BJ (cell line): ENCODE measurements at regions not wholly inside any gene's neighbourhood (a gene's known extent, or its start where the extent isn't known, plus 50 kb on each side); places are given as distances from the start of the nearest gene placed in this dataset.

Source experiments
- CTCF ChIA-PET: fragments of 350-600 bp; formaldehyde crosslinking; extraction: SDS; loops from one replicate; lab custom pipeline; 2021; ENCODE audit warnings: antibody characterized with exemption, inconsistent platforms; lab: Yijun Ruan, JAX
- POLR2A ChIA-PET: fragments of 300-600 bp; sonication (Branson Sonifier 250); formaldehyde crosslinking; extraction: SDS; loops from one replicate; lab custom pipeline; 2021; ENCODE audit warnings: antibody characterized with exemption; lab: Charles Lee
- DNase-seq: peaks from one replicate; pipeline ENCODE4 v3.0.0-alpha.2; 2011; ENCODE audit warnings: low read depth
- H3K27me3 ChIP-seq: 2 replicates; pipeline ENCODE4 v1.6.0; 2011; ENCODE audit warnings: low read length; ENCODE audit not compliant: control insufficient read depth, insufficient read depth
- H3K36me3 ChIP-seq: 2 replicates; pipeline ENCODE4 v1.5.1; 2011; ENCODE audit warnings: low read length; ENCODE audit not compliant: control insufficient read depth, insufficient read depth
- H3K4me3 ChIP-seq: 2 replicates; pipeline ENCODE4 v1.5.1; 2011; ENCODE audit warnings: low read depth, mild to moderate bottlenecking, control low read depth, low read length
- CTCF ChIP-seq: IDR thresholded peaks from 2 replicates; pipeline ENCODE4 v1.5.1; 2011; ENCODE audit warnings: low read depth, mild to moderate bottlenecking, control low read depth, inconsistent platforms, low read length, moderate library complexity; ENCODE audit not compliant: insufficient read depth

- no peak for DNase-seq
- Histone ChIP-seq H3K27me3 (peaks cover 16% of the 10 kb centered on the region), H3K36me3 (no peaks in the 10 kb centered on the region), H3K4me3 (no peak overlapping the region)
- ChIA-PET POLR2A (no interaction called here), CTCF (interaction anchor here (0.7 kb wide), 1 partner anchor 42 kb away, joined by 3 read pairs; no protein-coding TSS in a partner anchor)
- TF ChIP-seq CTCF, result no peak
Measured at GRCh38 chr3:72232777-72233176, 447.8 kb upstream of the PROK2 start.

- peaks cover 16% of the 10 kb centered on the region for H3K27me3 ChIP-seq
- TF ChIP-seq CTCF, result no peak
- CTCF ChIA-PET, result interaction anchor here (0.7 to 1.0 kb wide), 2 partner anchors 41 to 586 kb away, joined by 3 read pairs; no protein-coding TSS in a partner anchor
- H3K36me3 ChIP-seq, result no peaks in the 10 kb centered on the region
- POLR2A ChIA-PET, result no interaction called here
- H3K4me3 ChIP-seq, result no peak overlapping the region
- DNase-seq, result no peak
Measured at GRCh38 chr3:72232331-72232730, 447.4 kb upstream of the PROK2 start.

DNA sequence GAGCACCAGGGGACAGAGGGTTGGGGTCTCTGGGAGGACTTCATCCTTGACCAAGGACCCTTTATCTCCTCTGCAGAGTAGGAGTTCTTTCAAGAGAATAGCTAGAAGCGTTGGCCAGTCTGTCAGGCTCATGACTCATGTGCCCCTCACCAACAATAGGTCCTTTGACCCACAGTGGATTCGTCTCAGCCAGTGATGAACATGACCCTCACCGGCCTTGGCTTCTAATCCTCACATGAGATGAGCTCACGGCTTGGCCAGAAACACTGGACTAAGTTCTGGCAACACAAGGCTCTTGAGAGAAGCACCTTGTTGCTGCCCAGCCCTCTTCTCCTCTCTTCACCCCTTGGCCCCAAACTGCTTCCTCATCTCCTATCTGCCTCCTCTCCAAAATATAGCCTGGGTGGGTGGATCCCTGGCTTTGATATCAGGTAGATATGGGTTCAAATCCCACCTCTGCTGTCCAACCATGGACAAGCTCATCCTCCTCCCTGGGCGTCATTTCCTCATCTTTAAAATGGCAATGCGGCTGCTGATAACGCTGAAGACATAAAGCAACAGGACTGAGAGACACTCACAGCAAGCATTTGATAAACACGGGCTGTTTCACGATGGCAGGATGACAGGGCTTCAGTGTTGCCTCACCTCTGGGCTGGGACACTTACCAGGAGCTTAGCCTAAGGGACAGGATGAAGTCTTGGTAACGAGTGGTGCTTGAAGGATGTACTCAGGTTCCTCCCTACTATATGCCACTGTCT is 446.7 kb upstream of the PROK2 start:
- POLR2A ChIA-PET, result no interaction called here
- peaks cover 16% of the 10 kb centered on the region for H3K27me3 ChIP-seq
- no peak for DNase-seq
- TF ChIP-seq CTCF, result no peak
- H3K4me3 ChIP-seq, result no peak overlapping the region
- CTCF ChIA-PET, result interaction anchor here (0.7 to 1.0 kb wide), 2 partner anchors 41 to 587 kb away, joined by 3 read pairs; no protein-coding TSS in a partner anchor
- no peaks in the 10 kb centered on the region for H3K36me3 ChIP-seq

- no peak overlapping the region for H3K4me3 ChIP-seq
- DNase-seq, result peak; percentile 45
- ChIA-PET POLR2A (no interaction called here), CTCF (no interaction called here)
- peaks cover 16% of the 10 kb centered on the region for H3K27me3 ChIP-seq
- H3K36me3 ChIP-seq, result no peaks in the 10 kb centered on the region
- TF ChIP-seq CTCF, result no peak
Measured at GRCh38 chr3:72230774-72231379, 445.9 kb upstream of the PROK2 start.

- Histone ChIP-seq H3K4me3 (no peak overlapping the region), H3K36me3 (no peaks in the 10 kb centered on the region), H3K27me3 (peaks cover 16% of the 10 kb centered on the region)
- TF ChIP-seq CTCF, result no peak
- no peak for DNase-seq
- ChIA-PET POLR2A (no interaction called here), CTCF (no interaction called here)
Measured at GRCh38 chr3:72229952-72230351, 445.0 kb upstream of the PROK2 start.
